Effector memory CD8-positive, alpha-beta T cell (primary cell): ENCODE measurements at regions not wholly inside any gene's neighbourhood (a gene's known extent, or its start where the extent isn't known, plus 50 kb on each side); places are given as distances from the start of the nearest gene placed in this dataset.
"Not testable (repeated sequence)": the region's sequence is repeated elsewhere in the genome, so short reads cannot be mapped to it uniquely, and the experiment has no call there.

ENCODE experiments used
- ATAC-seq: fragments of 150-1000 bp; cut with Tn5 transposase; replicated peaks from 2 replicates; pipeline ENCODE4 v1.10.0; 2021; ENCODE audit warnings: mild to moderate bottlenecking, moderate library complexity
- DNase-seq, 3 experiments: peaks; one replicate each; pipeline ENCODE4 v3.0.0; 2021
- H3K27ac Mint-ChIP-seq, 2 donors: one replicate each; pipeline ENCODE4 v1.8.0; 2022; ENCODE audit warnings: mild to moderate bottlenecking in 2 of 2, mixed read lengths in 2 of 2, moderate library complexity in 2 of 2
- H3K27me3 Mint-ChIP-seq, 2 donors: one replicate each; pipeline ENCODE4 v1.8.0; 2022; ENCODE audit warnings: mixed read lengths in 2 of 2
- H3K36me3 Mint-ChIP-seq: one replicate; pipeline ENCODE4 v1.8.0; 2022; ENCODE audit warnings: mild to moderate bottlenecking, moderate library complexity, mixed read lengths; ENCODE audit not compliant: insufficient read depth
- H3K4me1 Mint-ChIP-seq, 2 donors: one replicate each; pipeline ENCODE4 v1.8.0; 2022; ENCODE audit warnings: low read depth in 2 of 2, mixed read lengths in 2 of 2
- H3K4me3 Mint-ChIP-seq, 2 donors: one replicate each; pipeline ENCODE4 v1.8.0; 2022; ENCODE audit warnings: mild to moderate bottlenecking in 2 of 2, mixed read lengths in 2 of 2, moderate library complexity in 2 of 2
- H3K9me3 Mint-ChIP-seq, 2 donors: one replicate each; pipeline ENCODE4 v1.8.0; 2022; ENCODE audit warnings: mixed read lengths in 2 of 2

GRCh38 chr17:70717042-70717441 lies 547.7 kb downstream of the KCNJ2 start:
- no peak for ATAC-seq

GRCh38 chr17:70736375-70736957 lies 567.1 kb downstream of the KCNJ2 start:
- Mint-ChIP-seq H3K36me3 (no peaks in the 10 kb centered on the region), H3K4me1 (no peaks in the 10 kb centered on the region), H3K4me3 (no peak overlapping the region), H3K27me3 (no peaks in the 10 kb centered on the region), H3K9me3 (peaks cover 0 to 13% of the 10 kb centered on the region in 2 donors), H3K27ac (no peak overlapping the region)
- DNase-seq (no peak), ATAC-seq (no peak)

More at GRCh38 chr17:70717042-70717441, 547.7 kb downstream of the KCNJ2 start:
- Mint-ChIP-seq H3K9me3 (peaks cover 0 to 7% of the 10 kb centered on the region in 2 donors), H3K36me3 (no peaks in the 10 kb centered on the region), H3K27me3 (no peaks in the 10 kb centered on the region), H3K4me1 (no peaks in the 10 kb centered on the region), H3K27ac (no peak overlapping the region), H3K4me3 (no peak overlapping the region)
- no peak for DNase-seq

GRCh38 chr17:70739065-70739464 lies 569.7 kb downstream of the KCNJ2 start:
- H3K36me3 Mint-ChIP-seq, result no peaks in the 10 kb centered on the region
- no peaks in the 10 kb centered on the region for H3K4me1 Mint-ChIP-seq
- H3K27ac Mint-ChIP-seq, result no peak overlapping the region
- DNase-seq, result no peak
- H3K27me3 Mint-ChIP-seq, result no peaks in the 10 kb centered on the region
- H3K9me3 Mint-ChIP-seq, result no peaks in the 10 kb centered on the region
- no peak for ATAC-seq
- H3K4me3 Mint-ChIP-seq, result no peak overlapping the region

GRCh38 chr17:70746574-70746973 lies 577.2 kb downstream of the KCNJ2 start:
- H3K4me1 Mint-ChIP-seq, DNase-seq, H3K27ac Mint-ChIP-seq, H3K27me3 Mint-ChIP-seq, ATAC-seq, H3K9me3 Mint-ChIP-seq, H3K4me3 Mint-ChIP-seq, H3K36me3 Mint-ChIP-seq: not testable (repeated sequence)

- ATAC-seq (no peak), DNase-seq (no peak)
- Mint-ChIP-seq H3K27ac (no peak overlapping the region), H3K4me3 (no peak overlapping the region), H3K4me1 (no peaks in the 10 kb centered on the region), H3K9me3 (peaks cover 0 to 6% of the 10 kb centered on the region in 2 donors), H3K36me3 (peaks cover 3% of the 10 kb centered on the region), H3K27me3 (no peaks in the 10 kb centered on the region)
These were observed 581.7 kb downstream of the KCNJ2 start for GRCh38 chr17:70750983-70751382.

- not testable (repeated sequence) for H3K36me3 Mint-ChIP-seq, H3K4me3 Mint-ChIP-seq, H3K9me3 Mint-ChIP-seq, DNase-seq, ATAC-seq, H3K27me3 Mint-ChIP-seq, H3K4me1 Mint-ChIP-seq, H3K27ac Mint-ChIP-seq
These were observed 583.1 kb downstream of the KCNJ2 start for GRCh38 chr17:70752461-70752860.

- DNase-seq (no peak), ATAC-seq (no peak)
- no peak overlapping the region for H3K4me3 Mint-ChIP-seq
- no peaks in the 10 kb centered on the region for H3K4me1 Mint-ChIP-seq
- no peaks in the 10 kb centered on the region for H3K27me3 Mint-ChIP-seq
- peaks cover 0 to 3% of the 10 kb centered on the region in 2 donors for H3K9me3 Mint-ChIP-seq
- peaks cover 3% of the 10 kb centered on the region for H3K36me3 Mint-ChIP-seq
- no peak overlapping the region for H3K27ac Mint-ChIP-seq
These were observed 583.7 kb downstream of the KCNJ2 start for GRCh38 chr17:70752966-70753467.

- Mint-ChIP-seq H3K4me3 (no peak overlapping the region), H3K27ac (no peak overlapping the region), H3K27me3 (no peaks in the 10 kb centered on the region), H3K36me3 (no peaks in the 10 kb centered on the region), H3K9me3 (peaks cover 1 to 9% of the 10 kb centered on the region in 2 donors), H3K4me1 (no peaks in the 10 kb centered on the region)
- DNase-seq, result no peak
- ATAC-seq, result no peak
These were observed 593.7 kb downstream of the KCNJ2 start for GRCh38 chr17:70763018-70763417.

- ATAC-seq (no peak), DNase-seq (no peak)
- Mint-ChIP-seq H3K9me3 (no peaks in the 10 kb centered on the region), H3K27ac (no peak overlapping the region), H3K4me3 (no peak overlapping the region), H3K27me3 (no peaks in the 10 kb centered on the region), H3K36me3 (no peaks in the 10 kb centered on the region), H3K4me1 (no peaks in the 10 kb centered on the region)
These were observed 597.9 kb downstream of the KCNJ2 start for GRCh38 chr17:70767102-70767701.

GRCh38 chr17:70769956-70770355 lies 600.6 kb downstream of the KCNJ2 start:
- Mint-ChIP-seq H3K4me3 (no peak overlapping the region), H3K4me1 (no peaks in the 10 kb centered on the region), H3K27ac (no peak overlapping the region), H3K36me3 (no peaks in the 10 kb centered on the region), H3K9me3 (no peaks in the 10 kb centered on the region), H3K27me3 (no peaks in the 10 kb centered on the region)
- DNase-seq (no peak), ATAC-seq (no peak)

GRCh38 chr17:70771804-70772386 lies 602.6 kb downstream of the KCNJ2 start:
- H3K36me3 Mint-ChIP-seq, result no peaks in the 10 kb centered on the region

GRCh38 chr17:70772761-70773160 lies 603.4 kb downstream of the KCNJ2 start:
- ATAC-seq, result no peak
- no peak overlapping the region for H3K4me3 Mint-ChIP-seq
- H3K4me1 Mint-ChIP-seq, result no peaks in the 10 kb centered on the region
- no peaks in the 10 kb centered on the region for H3K9me3 Mint-ChIP-seq
- H3K27me3 Mint-ChIP-seq, result no peaks in the 10 kb centered on the region
- no peaks in the 10 kb centered on the region for H3K36me3 Mint-ChIP-seq
- DNase-seq, result no peak
- no peak overlapping the region for H3K27ac Mint-ChIP-seq

More at GRCh38 chr17:70771804-70772386, 602.6 kb downstream of the KCNJ2 start:
- Mint-ChIP-seq H3K27ac (no peak overlapping the region), H3K27me3 (no peaks in the 10 kb centered on the region), H3K4me3 (no peak overlapping the region), H3K9me3 (no peaks in the 10 kb centered on the region), H3K4me1 (no peaks in the 10 kb centered on the region)
- DNase-seq (no peak), ATAC-seq (no peak)

- H3K36me3 Mint-ChIP-seq, result no peaks in the 10 kb centered on the region
- H3K9me3 Mint-ChIP-seq, result no peaks in the 10 kb centered on the region
- no peaks in the 10 kb centered on the region for H3K27me3 Mint-ChIP-seq
- no peak overlapping the region for H3K4me3 Mint-ChIP-seq
- ATAC-seq (no peak), DNase-seq (no peak)
- H3K27ac Mint-ChIP-seq, result no peak overlapping the region
- no peaks in the 10 kb centered on the region for H3K4me1 Mint-ChIP-seq
These were observed 603.9 kb downstream of the KCNJ2 start for GRCh38 chr17:70773258-70773657.
